H1 (cell line): ENCODE measurements at regions not wholly inside any gene's neighbourhood (a gene's known extent, or its start where the extent isn't known, plus 50 kb on each side); places are given as distances from the start of the nearest gene placed in this dataset.

Experiments used
- EZH2 ChIP-seq: fragments of 200-600 bp; sonication (generic); IDR thresholded peaks from 2 replicates; pipeline ENCODE4 v1.7.1; 2012; ENCODE audit warnings: low read depth, mild to moderate bottlenecking, moderate library complexity, low read length, inconsistent platforms; ENCODE audit not compliant: severe bottlenecking
- PHF8 ChIP-seq: fragments of 200-600 bp; sonication (generic); conservative IDR thresholded peaks from 2 replicates; pipeline ENCODE4 v1.7.1; 2012; ENCODE audit warnings: low read depth, mild to moderate bottlenecking, inconsistent platforms, low read length, moderate library complexity
- POLR2A ChIP-seq, 2 experiments: IDR thresholded peaks; 1 replicate in 1 of 2; 2 replicates in 1 of 2; pipeline ENCODE4 v1.6.1; 2011; ENCODE audit warnings: low read depth in 2 of 2, low read length in 2 of 2, mild to moderate bottlenecking in 2 of 2; ENCODE audit errors: control extremely low read depth in 1 of 2
- USF2 ChIP-seq: IDR thresholded peaks from 2 replicates; pipeline ENCODE4 v1.6.1; 2011; ENCODE audit warnings: low read length, improper control_type of control experiment

- TF ChIP-seq POLR2A (IDR thresholded peaks at IDR 0.05; ENCODE audit: control extremely low read depth in 1 of 2, low read depth in 2 of 2, low read length in 2 of 2) (no peak), USF2 (no peak), PHF8 (no peak), EZH2 (no peak)
Observed at GRCh38 chrX:36583674-36584073, 424.5 kb upstream of the FAM47C start.
